ENCODE measurements at regions not wholly inside any gene's neighbourhood (a gene's known extent, or its start where the extent isn't known, plus 50 kb on each side); places are given as distances from the start of the nearest gene placed in this dataset.
A peak's percentile ranks its signal among the peaks of the same experiment; 100 is the strongest.

GRCh38 chr22:34760276-34761008, 305.5 kb upstream of the ISX start:
- no peak for ATAC-seq
- intact Hi-C loops (cut with DNase I), result no loop called here
- no peak for DNase-seq (ENCODE audit: missing footprints)

- intact Hi-C loops (cut with DNase I), result no loop called here
- no peak for DNase-seq (ENCODE audit: missing footprints)
- no peak for ATAC-seq
Measured at GRCh38 chr22:34761111-34761510, 304.8 kb upstream of the ISX start.

- DNase-seq (ENCODE audit: missing footprints), result no peak
- intact Hi-C loops (cut with DNase I), result no loop called here
Measured at GRCh38 chr22:34763496-34763895, 302.5 kb upstream of the ISX start.

GRCh38 chr22:34765115-34765514, 300.8 kb upstream of the ISX start:
- ATAC-seq (no peak), DNase-seq (ENCODE audit: missing footprints) (no peak)
- intact Hi-C loops (cut with DNase I), result no loop called here

More at GRCh38 chr22:34763496-34763895, 302.5 kb upstream of the ISX start:
- no peak for ATAC-seq

- no peak for DNase-seq (ENCODE audit: missing footprints)
- intact Hi-C loops (cut with DNase I), result no loop called here
- no peak for ATAC-seq
Measured at GRCh38 chr22:34769361-34769760, 296.6 kb upstream of the ISX start.

GRCh38 chr22:34776817-34777216, 289.1 kb upstream of the ISX start:
- intact Hi-C loops (cut with DNase I), result no loop called here
- no peak for ATAC-seq
- DNase-seq (ENCODE audit: missing footprints), result no peak

GRCh38 chr22:34781681-34782080, 284.3 kb upstream of the ISX start:
- ATAC-seq (no peak), DNase-seq (ENCODE audit: missing footprints) (no peak)
- intact Hi-C loops (cut with DNase I), result no loop called here

GRCh38 chr22:34783436-34783835, 282.5 kb upstream of the ISX start:
- intact Hi-C loops (cut with DNase I), result no loop called here
- DNase-seq (ENCODE audit: missing footprints) (no peak), ATAC-seq (no peak)

GRCh38 chr22:34784056-34784455, 281.9 kb upstream of the ISX start:
- intact Hi-C loops (cut with DNase I), result no loop called here
- ATAC-seq (no peak), DNase-seq (ENCODE audit: missing footprints) (no peak)

GRCh38 chr22:34797826-34798225, 268.1 kb upstream of the ISX start:
- intact Hi-C loops (cut with DNase I), result no loop called here
- ATAC-seq, result no peak

GRCh38 chr22:34798605-34799004, 267.4 kb upstream of the ISX start:
- ATAC-seq, result peak; percentile 16
- no peak for DNase-seq (ENCODE audit: missing footprints)
- intact Hi-C loops (cut with DNase I), result no loop called here

More at GRCh38 chr22:34797826-34798225, 268.1 kb upstream of the ISX start:
- DNase-seq (ENCODE audit: missing footprints), result no peak

GRCh38 chr22:34800260-34800980, 265.5 kb upstream of the ISX start:
- ATAC-seq (no peak), DNase-seq (ENCODE audit: missing footprints) (no peak)
- intact Hi-C loops (cut with DNase I), result no loop called here

- DNase-seq (ENCODE audit: missing footprints) (no peak), ATAC-seq (no peak)
- intact Hi-C loops (cut with DNase I), result no loop called here
Measured at GRCh38 chr22:34801221-34801620, 264.7 kb upstream of the ISX start.

- ATAC-seq, result no peak
- intact Hi-C loops (cut with DNase I), result no loop called here
Measured at GRCh38 chr22:34804091-34804490, 261.9 kb upstream of the ISX start.

GRCh38 chr22:34804604-34805003, 261.4 kb upstream of the ISX start:
- intact Hi-C loops (cut with DNase I), result no loop called here
- DNase-seq (ENCODE audit: missing footprints), result no peak
- ATAC-seq, result no peak

More at GRCh38 chr22:34804091-34804490, 261.9 kb upstream of the ISX start:
- no peak for DNase-seq (ENCODE audit: missing footprints)

- DNase-seq (ENCODE audit: missing footprints) (no peak), ATAC-seq (no peak)
- intact Hi-C loops (cut with DNase I), result no loop called here
Measured at GRCh38 chr22:34805771-34806170, 260.2 kb upstream of the ISX start.

GRCh38 chr22:34808618-34809017, 257.3 kb upstream of the ISX start:
- intact Hi-C loops (cut with DNase I), result no loop called here
- no peak for ATAC-seq
- no peak for DNase-seq (ENCODE audit: missing footprints)

- ATAC-seq, result no peak
Measured at GRCh38 chr22:34812631-34813030, 253.3 kb upstream of the ISX start.

GRCh38 chr22:34814260-34815025, 251.5 kb upstream of the ISX start:
- ATAC-seq, result no peak
- intact Hi-C loops (cut with DNase I), result no loop called here
- DNase-seq (ENCODE audit: missing footprints), result no peak

More at GRCh38 chr22:34812631-34813030, 253.3 kb upstream of the ISX start:
- intact Hi-C loops (cut with DNase I), result no loop called here
- DNase-seq (ENCODE audit: missing footprints), result no peak

GRCh38 chr22:34829485-34829884, 236.5 kb upstream of the ISX start:
- intact Hi-C loops (cut with DNase I), result no loop called here
- no peak for DNase-seq (ENCODE audit: missing footprints)
- ATAC-seq, result no peak
